ENCODE measurements at regions not wholly inside any gene's neighbourhood (a gene's known extent, or its start where the extent isn't known, plus 50 kb on each side); places are given as distances from the start of the nearest gene placed in this dataset.

- Histone ChIP-seq H3K9me1 (ENCODE audit: control insufficient read depth, extremely low read depth, insufficient read depth, low read length) (no peaks in the 10 kb centered on the region), H2AFZ (ENCODE audit: control insufficient read depth, low read length) (no peak overlapping the region), H3K4me2 (ENCODE audit: control insufficient read depth, extremely low read depth, insufficient read depth, low read depth, low read length) (no peak overlapping the region), H3K9ac (ENCODE audit: control insufficient read depth, extremely low read depth, insufficient read depth, low read length) (no peak overlapping the region), H3K27ac (ENCODE audit: control insufficient read depth, insufficient read depth, low read length) (no peak overlapping the region), H3K36me3 (ENCODE audit: control insufficient read depth in 2 of 2, extremely low read depth in 1 of 2, insufficient read depth in 2 of 2, low read length in 2 of 2) (no peaks in the 10 kb centered on the region), H3K79me2 (ENCODE audit: control insufficient read depth, insufficient read depth, low read length) (no peaks in the 10 kb centered on the region), H3K9me3 (ENCODE audit: control insufficient read depth, low read depth, low read length) (no peaks in the 10 kb centered on the region), H3K27me3 (ENCODE audit: control insufficient read depth, extremely low read depth, insufficient read depth, low read length) (no peaks in the 10 kb centered on the region), H3K4me3 (ENCODE audit: control insufficient read depth in 2 of 3, extremely low read depth in 1 of 3, insufficient read depth in 2 of 3, low read depth in 1 of 3, low read length in 3 of 3) (no peak overlapping the region), H4K20me1 (ENCODE audit: control insufficient read depth, extremely low read depth, insufficient read depth, low read length) (no peaks in the 10 kb centered on the region), H3K4me1 (ENCODE audit: control insufficient read depth, extremely low read depth, insufficient read depth, low read length) (no peaks in the 10 kb centered on the region)
- dilution Hi-C loops (cut with MboI; ENCODE audit: extremely low pct_ligation_motif_present, low sequenced_read_pairs), result no loop called here
- DNase-seq (ENCODE audit: low read depth, low spot score) (no peak), FAIRE-seq (no peak)
- no peak for TF ChIP-seq EZH2 (IDR thresholded peaks at IDR 0.05; ENCODE audit: low read length)
- TF ChIP-seq CTCF (optimal IDR thresholded peaks at IDR 0.05 in 1 of 3, IDR thresholded peaks at IDR 0.05 in 1 of 3, conservative IDR thresholded peaks at IDR 0.05 in 1 of 3; ENCODE audit: extremely low read depth in 1 of 3, insufficient read depth in 2 of 3, low read length in 3 of 3), result no peak
These were observed 198.6 kb downstream of the DMRT2 start for GRCh38 chr9:1248743-1249142.

- H3K9me1 ChIP-seq (ENCODE audit: control insufficient read depth, extremely low read depth, insufficient read depth, low read length), result no peaks in the 10 kb centered on the region
- no peak for DNase-seq (ENCODE audit: low read depth, low spot score)
- dilution Hi-C loops (cut with MboI; ENCODE audit: extremely low pct_ligation_motif_present, low sequenced_read_pairs), result no loop called here
These were observed 203.2 kb downstream of the DMRT2 start for GRCh38 chr9:1253064-1253979.

More at GRCh38 chr9:1253064-1253979, 203.2 kb downstream of the DMRT2 start:
- no peak for FAIRE-seq
- H3K27me3 ChIP-seq (ENCODE audit: control insufficient read depth, extremely low read depth, insufficient read depth, low read length), result no peaks in the 10 kb centered on the region
- H3K4me3 ChIP-seq (ENCODE audit: control insufficient read depth in 2 of 3, extremely low read depth in 1 of 3, insufficient read depth in 2 of 3, low read depth in 1 of 3, low read length in 3 of 3), result no peak overlapping the region
- no peak overlapping the region for H2AFZ ChIP-seq (ENCODE audit: control insufficient read depth, low read length)
- H3K27ac ChIP-seq (ENCODE audit: control insufficient read depth, insufficient read depth, low read length), result no peak overlapping the region
- TF ChIP-seq CTCF (optimal IDR thresholded peaks at IDR 0.05 in 1 of 3, IDR thresholded peaks at IDR 0.05 in 1 of 3, conservative IDR thresholded peaks at IDR 0.05 in 1 of 3; ENCODE audit: extremely low read depth in 1 of 3, insufficient read depth in 2 of 3, low read length in 3 of 3) (no peak), EZH2 (IDR thresholded peaks at IDR 0.05; ENCODE audit: low read length) (no peak)
- no peak overlapping the region for H3K9ac ChIP-seq (ENCODE audit: control insufficient read depth, extremely low read depth, insufficient read depth, low read length)
- no peaks in the 10 kb centered on the region for H3K4me1 ChIP-seq (ENCODE audit: control insufficient read depth, extremely low read depth, insufficient read depth, low read length)
- no peak overlapping the region for H3K4me2 ChIP-seq (ENCODE audit: control insufficient read depth, extremely low read depth, insufficient read depth, low read depth, low read length)
- H3K36me3 ChIP-seq (ENCODE audit: control insufficient read depth in 2 of 2, extremely low read depth in 1 of 2, insufficient read depth in 2 of 2, low read length in 2 of 2), result no peaks in the 10 kb centered on the region
- no peaks in the 10 kb centered on the region for H3K9me3 ChIP-seq (ENCODE audit: control insufficient read depth, low read depth, low read length)
- H4K20me1 ChIP-seq (ENCODE audit: control insufficient read depth, extremely low read depth, insufficient read depth, low read length), result no peaks in the 10 kb centered on the region
- H3K79me2 ChIP-seq (ENCODE audit: control insufficient read depth, insufficient read depth, low read length), result no peaks in the 10 kb centered on the region
